ENCODE measurements at regions not wholly inside any gene's neighbourhood (a gene's known extent, or its start where the extent isn't known, plus 50 kb on each side); places are given as distances from the start of the nearest gene placed in this dataset.

GRCh38 chr1:14403961-14404645 is 194.4 kb upstream of the KAZN start:
- DNase-seq (ENCODE audit: low read depth in 1 of 2, low spot score in 1 of 2) = no peak

DNA sequence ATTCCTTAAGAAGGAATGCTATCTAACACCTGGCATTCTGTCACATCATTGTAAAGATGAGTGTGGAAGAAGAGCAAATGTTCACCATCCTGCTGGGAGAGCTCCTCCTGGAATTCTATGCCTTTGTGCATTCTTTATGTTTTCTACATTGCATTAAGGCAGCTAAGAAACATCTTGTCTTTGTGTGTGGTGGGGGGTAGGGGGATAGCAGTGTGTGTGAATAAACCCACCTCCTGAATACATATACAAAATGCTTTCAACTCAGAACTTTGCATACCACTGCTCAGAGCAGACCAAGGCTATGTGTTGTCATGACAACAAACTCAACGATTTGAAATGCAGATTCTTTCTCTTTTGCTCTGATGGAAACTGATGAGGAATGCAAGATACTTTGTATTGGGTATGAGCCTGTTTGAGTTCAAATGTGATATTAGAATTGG is 193.6 kb upstream of the KAZN start:
- no peaks in the 10 kb centered on the region for H3K4me1 ChIP-seq
- ATAC-seq = no peak
- TF ChIP-seq RNF2 (IDR thresholded peaks at IDR 0.05; ENCODE audit: borderline replicate concordance, low read depth) (no peak), EP300 (IDR thresholded peaks at IDR 0.05) (no peak), FOSB (CRISPR knock-in tag; IDR thresholded peaks at IDR 0.05) (no peak), FOSL2 (IDR thresholded peaks at IDR 0.05) (no peak), FOSL2 (CRISPR knock-in tag; IDR thresholded peaks at IDR 0.05) (no peak), NR3C1 (IDR thresholded peaks at IDR 0.05) (no peak), MAZ (IDR thresholded peaks at IDR 0.05; ENCODE audit: borderline replicate concordance, low read depth, low read length) (no peak), ESRRA (IDR thresholded peaks at IDR 0.05; ENCODE audit: borderline replicate concordance, low read length) (no peak), SREBF2 (IDR thresholded peaks at IDR 0.05) (no peak), HOXB5 (CRISPR knock-in tag; IDR thresholded peaks at IDR 0.05) (no peak), TP53 (CRISPR knock-in tag; IDR thresholded peaks at IDR 0.05) (no peak), MAFK (IDR thresholded peaks at IDR 0.05; ENCODE audit: partially characterized antibody) (no peak), KDM1A (IDR thresholded peaks at IDR 0.05; ENCODE audit: low read depth) (no peak), POLR2AphosphoS2 (conservative IDR thresholded peaks at IDR 0.05; ENCODE audit: low read length) (no peak), ZNF302 (CRISPR knock-in tag; IDR thresholded peaks at IDR 0.05) (no peak), BHLHE40 (IDR thresholded peaks at IDR 0.05; ENCODE audit: low read depth, low read length) (no peak), POLR2A (IDR thresholded peaks at IDR 0.05; ENCODE audit: low read length) (no peak), PBX3 (IDR thresholded peaks at IDR 0.05) (no peak)
- TF ChIP-seq, protein P1, sequence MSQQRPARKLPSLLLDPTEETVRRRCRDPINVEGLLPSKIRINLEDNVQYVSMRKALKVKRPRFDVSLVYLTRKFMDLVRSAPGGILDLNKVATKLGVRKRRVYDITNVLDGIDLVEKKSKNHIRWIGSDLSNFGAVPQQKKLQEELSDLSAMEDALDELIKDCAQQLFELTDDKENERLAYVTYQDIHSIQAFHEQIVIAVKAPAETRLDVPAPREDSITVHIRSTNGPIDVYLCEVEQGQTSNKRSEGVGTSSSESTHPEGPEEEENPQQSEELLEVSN (IDR thresholded peaks at IDR 0.05; ENCODE audit: borderline replicate concordance, low read depth) = no peak
- H3K27ac ChIP-seq = no peak overlapping the region
- H3K9me3 ChIP-seq = no peaks in the 10 kb centered on the region
- CTCF ChIA-PET = no interaction called here
- H3K4me3 ChIP-seq = no peak overlapping the region
- WGBS (ENCODE audit: missing lambda C conversion rate) = 0% methylated on average over 1 of the region's 1 CpG
- no peak for DNase-seq (ENCODE audit: low read depth in 1 of 2, low spot score in 1 of 2)
- H3K4me2 ChIP-seq = no peak overlapping the region
- no peak for FAIRE-seq
- POLR2A ChIA-PET = no interaction called here

More at GRCh38 chr1:14403961-14404645, 194.4 kb upstream of the KAZN start:
- CTCF ChIA-PET = no interaction called here
- no peak for ATAC-seq
- FAIRE-seq = no peak
- 37% methylated on average over 13 of the region's 13 CpGs for WGBS (ENCODE audit: missing lambda C conversion rate)
- Histone ChIP-seq H3K4me2 (no peak overlapping the region), H3K9me3 (no peaks in the 10 kb centered on the region), H3K4me1 (no peaks in the 10 kb centered on the region), H3K4me3 (no peak overlapping the region), H3K27ac (no peak overlapping the region)
- TF ChIP-seq RARB (CRISPR knock-in tag; IDR thresholded peaks at IDR 0.05) (no peak), POLR2A (IDR thresholded peaks at IDR 0.05; ENCODE audit: low read length) (no peak), HOXB13 (CRISPR knock-in tag; IDR thresholded peaks at IDR 0.05; ENCODE audit: low read depth) (no peak), REST (IDR thresholded peaks at IDR 0.05) (no peak), RCOR1 (IDR thresholded peaks at IDR 0.05; ENCODE audit: low read depth, low read length) (no peak), GATA3 (IDR thresholded peaks at IDR 0.05; ENCODE audit: borderline replicate concordance) (no peak), HOXA7 (CRISPR knock-in tag; IDR thresholded peaks at IDR 0.05) (no peak), PHF8 (IDR thresholded peaks at IDR 0.05; ENCODE audit: borderline replicate concordance, low read depth) (no peak), KDM5A (IDR thresholded peaks at IDR 0.05) (no peak), ZFP36 (IDR thresholded peaks at IDR 0.05; ENCODE audit: borderline replicate concordance, partially characterized antibody) (no peak), SMC3 (IDR thresholded peaks at IDR 0.05) (no peak), KDM1A (IDR thresholded peaks at IDR 0.05; ENCODE audit: low read depth) (no peak), PBX3 (IDR thresholded peaks at IDR 0.05) (no peak)
- POLR2A ChIA-PET = no interaction called here
